ENCODE measurements at regions not wholly inside any gene's neighbourhood (a gene's known extent, or its start where the extent isn't known, plus 50 kb on each side); places are given as distances from the start of the nearest gene placed in this dataset.
A peak's percentile ranks its signal among the peaks of the same experiment; 100 is the strongest.

- peak overlapping the region; percentile 59 to 84 (median 73) for H3K4me2 ChIP-seq
- no peaks in the 10 kb centered on the region for H4K20me1 ChIP-seq
These were observed 98.8 kb upstream of the NOCT start for GRCh38 chr4:138916763-138917162.

GRCh38 chr4:138915756-138916155 lies 99.8 kb upstream of the NOCT start:
- Histone ChIP-seq H3K4me1 (peaks cover 12 to 18% (median 16%) of the 10 kb centered on the region in 10 experiments), H3K36me3 (no peaks in the 10 kb centered on the region), H3K4me2 (peak overlapping the region in 3 of 11 experiments; percentile 67 to 84 (median 72); a peak in 6 of 22 replicates), H3K9ac (no peak overlapping the region), H3K9me3 (replicated peaks in 1 of 11) (no peaks in the 10 kb centered on the region), H4K20me1 (no peaks in the 10 kb centered on the region), H3K4me3 (no peak overlapping the region), H3K27me3 (no peaks in the 10 kb centered on the region), H3K27ac (no peak overlapping the region)
- TF ChIP-seq Cebpa-rat (IDR thresholded peaks at IDR 0.05) = no peak

More at GRCh38 chr4:138916763-138917162, 98.8 kb upstream of the NOCT start:
- H3K9me3 ChIP-seq (replicated peaks in 1 of 11) = no peaks in the 10 kb centered on the region
- H3K36me3 ChIP-seq = no peaks in the 10 kb centered on the region
- TF ChIP-seq Cebpa-rat (IDR thresholded peaks at IDR 0.05) = no peak
- peaks cover 12 to 18% (median 16%) of the 10 kb centered on the region in 10 experiments for H3K4me1 ChIP-seq
- H3K27ac ChIP-seq = peak overlapping the region in 3 of 11 experiments; percentile 13 to 45 (median 33); a peak in 3 of 22 replicates
- H3K4me3 ChIP-seq = no peak overlapping the region
- H3K27me3 ChIP-seq = no peaks in the 10 kb centered on the region
- H3K9ac ChIP-seq = no peak overlapping the region

GRCh38 chr4:138912704-138913340 lies 102.8 kb upstream of the NOCT start:
- Histone ChIP-seq H3K4me3 (no peak overlapping the region), H3K27me3 (no peaks in the 10 kb centered on the region), H3K27ac (no peak overlapping the region), H3K36me3 (no peaks in the 10 kb centered on the region), H3K9ac (no peak overlapping the region), H3K4me1 (peaks cover 12 to 18% (median 16%) of the 10 kb centered on the region in 10 experiments), H4K20me1 (no peaks in the 10 kb centered on the region), H3K9me3 (replicated peaks in 1 of 11) (no peaks in the 10 kb centered on the region), H3K4me2 (no peak overlapping the region)
- TF ChIP-seq Cebpa-rat (IDR thresholded peaks at IDR 0.05) = no peak

- no peak overlapping the region for H3K4me2 ChIP-seq
- H3K4me3 ChIP-seq = no peak overlapping the region
- H3K36me3 ChIP-seq = no peaks in the 10 kb centered on the region
- no peak overlapping the region for H3K27ac ChIP-seq
- H3K27me3 ChIP-seq = no peaks in the 10 kb centered on the region
- no peak overlapping the region for H3K9ac ChIP-seq
- TF ChIP-seq Cebpa-rat (IDR thresholded peaks at IDR 0.05) = no peak
- no peaks in the 10 kb centered on the region for H3K9me3 ChIP-seq (replicated peaks in 1 of 11)
- peaks cover 11 to 16% (median 14%) of the 10 kb centered on the region in 10 experiments for H3K4me1 ChIP-seq
- H4K20me1 ChIP-seq = no peaks in the 10 kb centered on the region
These were observed 103.5 kb upstream of the NOCT start for GRCh38 chr4:138911909-138912703.

- Histone ChIP-seq H4K20me1 (no peaks in the 10 kb centered on the region), H3K9ac (no peak overlapping the region), H3K27me3 (no peaks in the 10 kb centered on the region), H3K4me2 (no peak overlapping the region), H3K9me3 (replicated peaks in 1 of 11) (no peaks in the 10 kb centered on the region), H3K36me3 (no peaks in the 10 kb centered on the region), H3K4me3 (no peak overlapping the region), H3K4me1 (peaks cover 0 to 4% (median 2%) of the 10 kb centered on the region in 10 experiments; a peak in 10 of 20 replicates), H3K27ac (no peak overlapping the region)
- TF ChIP-seq Cebpa-rat (IDR thresholded peaks at IDR 0.05) = no peak
These were observed 104.7 kb upstream of the NOCT start for GRCh38 chr4:138910914-138911336.

GRCh38 chr4:138910195-138910913 lies 105.2 kb upstream of the NOCT start:
- Histone ChIP-seq H3K4me2 (no peak overlapping the region), H3K9me3 (replicated peaks in 1 of 11) (no peaks in the 10 kb centered on the region), H3K9ac (no peak overlapping the region), H3K4me3 (no peak overlapping the region), H3K27me3 (no peaks in the 10 kb centered on the region), H3K4me1 (no peaks in the 10 kb centered on the region), H3K27ac (no peak overlapping the region), H4K20me1 (no peaks in the 10 kb centered on the region), H3K36me3 (no peaks in the 10 kb centered on the region)
- TF ChIP-seq Cebpa-rat (IDR thresholded peaks at IDR 0.05) = no peak

- Histone ChIP-seq H3K4me2 (no peak overlapping the region), H3K9ac (no peak overlapping the region), H3K27ac (no peak overlapping the region), H3K9me3 (replicated peaks in 1 of 11) (no peaks in the 10 kb centered on the region), H3K36me3 (no peaks in the 10 kb centered on the region), H3K4me3 (no peak overlapping the region), H3K4me1 (no peaks in the 10 kb centered on the region), H4K20me1 (no peaks in the 10 kb centered on the region), H3K27me3 (no peaks in the 10 kb centered on the region)
- TF ChIP-seq Cebpa-rat (IDR thresholded peaks at IDR 0.05) = no peak
These were observed 106.0 kb upstream of the NOCT start for GRCh38 chr4:138909587-138909986.

GRCh38 chr4:138908134-138908533 lies 107.4 kb upstream of the NOCT start:
- H3K4me1 ChIP-seq = no peaks in the 10 kb centered on the region
- no peak overlapping the region for H3K27ac ChIP-seq
- H3K27me3 ChIP-seq = no peaks in the 10 kb centered on the region
- H3K36me3 ChIP-seq = no peaks in the 10 kb centered on the region
- no peaks in the 10 kb centered on the region for H4K20me1 ChIP-seq
- H3K4me3 ChIP-seq = no peak overlapping the region
- no peak for TF ChIP-seq Cebpa-rat (IDR thresholded peaks at IDR 0.05)
- H3K9ac ChIP-seq = no peak overlapping the region
- no peak overlapping the region for H3K4me2 ChIP-seq
- H3K9me3 ChIP-seq (replicated peaks in 1 of 11) = no peaks in the 10 kb centered on the region

GRCh38 chr4:138907174-138907573 lies 108.4 kb upstream of the NOCT start:
- no peak overlapping the region for H3K27ac ChIP-seq
- TF ChIP-seq Cebpa-rat (IDR thresholded peaks at IDR 0.05) = no peak
- H4K20me1 ChIP-seq = no peaks in the 10 kb centered on the region
- no peak overlapping the region for H3K4me2 ChIP-seq
- no peaks in the 10 kb centered on the region for H3K4me1 ChIP-seq
- no peak overlapping the region for H3K9ac ChIP-seq
- no peaks in the 10 kb centered on the region for H3K36me3 ChIP-seq
- H3K27me3 ChIP-seq = no peaks in the 10 kb centered on the region
- no peak overlapping the region for H3K4me3 ChIP-seq
- no peaks in the 10 kb centered on the region for H3K9me3 ChIP-seq (replicated peaks in 1 of 11)
